Spleen (tissue), 11 donors: ENCODE measurements at regions not wholly inside any gene's neighbourhood (a gene's known extent, or its start where the extent isn't known, plus 50 kb on each side); places are given as distances from the start of the nearest gene placed in this dataset.

Source experiments
- DNase-seq: peaks from one replicate; pipeline ENCODE4 v3.0.0-alpha.2; 2020
- H3K27ac ChIP-seq, 8 donors: fragments of 200-600 bp; sonication (generic) in 7 of 8; 1 replicate in 4 of 8; 2 replicates in 4 of 8; pipeline versions ENCODE4 v1.5.0 to v1.8.0; 2016 to 2021; ENCODE audit warnings: inconsistent platforms in 4 of 8, mild to moderate bottlenecking in 4 of 8, moderate library complexity in 1 of 8
- H3K27me3 ChIP-seq, 7 donors: fragments of 200-600 bp; sonication (generic) in 6 of 7; replicated peaks in 1 of 7; 1 replicate in 4 of 7; 2 replicates in 3 of 7; pipeline versions ENCODE4 v1.5.0 to v1.8.0; 2016 to 2021; ENCODE audit warnings: inconsistent platforms in 3 of 7, mild to moderate bottlenecking in 1 of 7
- H3K36me3 ChIP-seq, 6 donors: fragments of 200-600 bp; sonication (generic) in 5 of 6; 1 replicate in 4 of 6; 2 replicates in 2 of 6; pipeline versions ENCODE4 v1.5.0 to v1.8.0; 2016 to 2021; ENCODE audit warnings: inconsistent platforms in 2 of 6
- H3K4me1 ChIP-seq, 6 donors: fragments of 200-600 bp; sonication (generic) in 5 of 6; 1 replicate in 3 of 6; 2 replicates in 3 of 6; pipeline versions ENCODE4 v1.5.0 to v1.8.0; 2016 to 2021; ENCODE audit warnings: inconsistent platforms in 3 of 6
- H3K4me3 ChIP-seq, 8 donors: fragments of 200-600 bp; sonication (generic) in 7 of 8; 1 replicate in 4 of 8; 2 replicates in 4 of 8; pipeline versions ENCODE4 v1.5.0 to v1.8.0; 2016 to 2021; ENCODE audit warnings: inconsistent platforms in 4 of 8, mild to moderate bottlenecking in 4 of 8, moderate library complexity in 2 of 8
- H3K9me3 ChIP-seq, 8 donors: fragments of 200-600 bp; sonication (generic) in 7 of 8; 1 replicate in 4 of 8; 2 replicates in 4 of 8; pipeline versions ENCODE4 v1.5.0 to v1.8.0; 2016 to 2021; ENCODE audit warnings: inconsistent platforms in 4 of 8
- POLR2A ChIP-seq, 3 donors: fragments of 450-650 bp; IDR thresholded peaks; one replicate each; pipeline ENCODE4 v1.5.1; 2017; ENCODE audit warnings: antibody characterized with exemption in 3 of 3, mild to moderate bottlenecking in 1 of 3
- POLR2AphosphoS5 ChIP-seq, 3 donors: sonication (generic); formaldehyde crosslinking; IDR thresholded peaks; one replicate each; pipeline ENCODE4 v1.5.1; 2017; ENCODE audit warnings: antibody characterized with exemption in 3 of 3
- WGBS, 5 donors: extraction: QIAGEN DNeasy Blood & Tissue Kit in 3 of 5; methylation state at CpG; one replicate each; pipeline versions ENCODE4 v1.1.5 to v1.1.7; 2013 to 2018; 5-methylcytosine and 5-hydroxymethylcytosine counted together
- intact Hi-C: fragments of 100-400 bp; cut with DNase I; formaldehyde crosslinking; loops from one replicate; pipeline ENCODE4 v1.15.0; 2023; ENCODE audit warnings: low total_unique reads
- TF ChIP-seq, protein P1 (sequence below), 11 experiments: fragments of 200-600 bp in 7 of 11; fragments of 450-650 bp in 4 of 11; sonication (generic) in 4 of 11; IDR thresholded peaks in 8 of 11; conservative IDR thresholded peaks in 3 of 11; 1 replicate in 7 of 11; 2 replicates in 4 of 11; pipeline versions ENCODE4 v1.4.0 to v1.8.0; 2016 to 2021; ENCODE audit warnings: antibody characterized with exemption in 11 of 11, inconsistent platforms in 4 of 11, mild to moderate bottlenecking in 1 of 11
- donor health status: healthy with polysubstance abuse.
- donor health status: DM: no; HTN: no; CAD: no; lungs with moderate emphysema.
- donor health status: DM: no; HTN: no; CAD: no.
- donor health status: Bipolar disorder and iron deficiency.
- donor health status: healthy.
- donor health status: DM: no; HTN: no; CAD: no.
- donor health status: DM: yes; HTN: yes; CAD: no.

DNA sequence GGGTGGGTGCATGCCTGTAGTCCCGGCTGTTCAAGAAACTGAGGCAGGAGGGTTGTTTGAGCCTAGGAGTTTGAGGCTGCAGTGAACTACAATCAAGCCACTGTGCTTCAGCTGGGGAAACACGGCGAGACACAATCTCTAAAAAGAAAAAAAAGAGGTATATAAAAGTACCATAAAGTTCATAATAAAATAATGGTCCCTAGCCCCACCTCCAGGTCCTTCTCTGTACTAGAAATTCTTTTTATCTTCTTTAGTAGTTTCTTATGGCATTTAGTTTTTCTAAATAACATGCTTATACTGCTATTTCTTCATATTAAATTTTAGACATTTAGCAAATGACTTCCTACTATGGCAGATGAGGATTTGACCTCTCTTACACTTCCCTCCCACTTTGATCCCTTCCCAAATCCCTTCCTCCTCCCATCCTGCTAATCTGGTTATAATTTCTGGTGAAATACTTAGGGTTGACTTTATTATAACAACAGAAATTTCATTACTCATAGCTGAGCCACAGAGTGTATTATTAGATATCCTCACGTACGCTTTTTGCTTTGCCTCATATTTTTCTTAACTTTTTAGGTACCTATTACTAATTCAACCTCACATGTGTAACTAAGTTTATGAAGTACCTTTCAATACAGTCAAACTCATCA, 94.7 kb downstream of the SLC41A2 start:
- no peak overlapping the region for H3K27ac ChIP-seq
- no peak for TF ChIP-seq POLR2AphosphoS5 (IDR thresholded peaks at IDR 0.05)
- TF ChIP-seq, protein P1, sequence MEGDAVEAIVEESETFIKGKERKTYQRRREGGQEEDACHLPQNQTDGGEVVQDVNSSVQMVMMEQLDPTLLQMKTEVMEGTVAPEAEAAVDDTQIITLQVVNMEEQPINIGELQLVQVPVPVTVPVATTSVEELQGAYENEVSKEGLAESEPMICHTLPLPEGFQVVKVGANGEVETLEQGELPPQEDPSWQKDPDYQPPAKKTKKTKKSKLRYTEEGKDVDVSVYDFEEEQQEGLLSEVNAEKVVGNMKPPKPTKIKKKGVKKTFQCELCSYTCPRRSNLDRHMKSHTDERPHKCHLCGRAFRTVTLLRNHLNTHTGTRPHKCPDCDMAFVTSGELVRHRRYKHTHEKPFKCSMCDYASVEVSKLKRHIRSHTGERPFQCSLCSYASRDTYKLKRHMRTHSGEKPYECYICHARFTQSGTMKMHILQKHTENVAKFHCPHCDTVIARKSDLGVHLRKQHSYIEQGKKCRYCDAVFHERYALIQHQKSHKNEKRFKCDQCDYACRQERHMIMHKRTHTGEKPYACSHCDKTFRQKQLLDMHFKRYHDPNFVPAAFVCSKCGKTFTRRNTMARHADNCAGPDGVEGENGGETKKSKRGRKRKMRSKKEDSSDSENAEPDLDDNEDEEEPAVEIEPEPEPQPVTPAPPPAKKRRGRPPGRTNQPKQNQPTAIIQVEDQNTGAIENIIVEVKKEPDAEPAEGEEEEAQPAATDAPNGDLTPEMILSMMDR (IDR thresholded peaks at IDR 0.05 in 8 of 11, conservative IDR thresholded peaks at IDR 0.05 in 3 of 11): no peak
- no peak for TF ChIP-seq POLR2A (IDR thresholded peaks at IDR 0.05)
- H3K4me3 ChIP-seq: no peak overlapping the region
- H3K27me3 ChIP-seq: no peaks in the 10 kb centered on the region
- 83 to 90% (median 88%) methylated on average over 5 of the region's 5 CpGs for WGBS, 5 donors
- H3K9me3 ChIP-seq: no peaks in the 10 kb centered on the region
- H3K36me3 ChIP-seq: no peaks in the 10 kb centered on the region
- intact Hi-C loops: no loop called here
- H3K4me1 ChIP-seq: peaks cover 0 to 17% (median 4%) of the 10 kb centered on the region in 6 donors
- no peak for DNase-seq

DNA sequence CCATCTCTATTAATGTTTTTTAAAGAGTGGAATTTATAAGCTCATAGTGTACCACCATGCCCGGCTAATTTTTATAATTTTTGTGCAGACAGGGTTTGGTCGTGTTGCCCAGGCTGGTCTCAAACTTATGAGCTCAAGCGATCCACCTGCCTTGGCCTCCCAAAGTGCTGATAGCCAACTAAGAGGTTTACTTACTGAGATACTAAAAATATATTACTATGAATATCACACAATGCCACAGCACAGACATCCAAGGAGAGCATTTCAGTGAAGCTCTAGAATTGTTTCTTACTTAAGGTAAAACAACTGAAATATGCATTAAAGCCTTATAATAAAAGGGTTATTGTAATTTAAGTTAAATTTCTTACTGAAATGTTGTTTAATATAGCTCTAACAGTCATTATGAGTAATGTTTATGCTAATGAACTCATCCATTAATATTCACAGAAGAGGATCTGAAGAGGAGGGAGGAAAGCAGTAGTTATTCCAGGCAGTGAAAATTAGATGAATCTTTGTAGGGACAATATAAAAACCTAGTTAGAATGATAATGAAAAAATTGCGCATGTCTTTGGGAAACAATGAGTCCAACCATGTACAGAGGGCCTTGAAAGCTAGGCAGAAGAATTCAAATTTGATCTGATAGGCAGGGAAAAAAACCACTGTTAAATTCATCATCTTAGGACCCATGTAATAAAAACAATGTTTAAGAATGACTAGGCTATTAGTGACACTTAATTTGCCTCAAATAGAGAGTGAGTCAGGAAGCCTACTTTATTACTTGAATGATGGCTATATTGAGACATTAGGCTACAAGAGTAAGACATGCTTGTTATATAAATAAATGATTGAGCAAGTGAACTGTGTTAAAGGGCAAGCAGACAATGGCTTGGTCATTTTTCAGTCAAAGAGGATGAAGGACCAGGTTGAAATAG, 99.2 kb downstream of the SLC41A2 start:
- no peak for TF ChIP-seq POLR2AphosphoS5 (IDR thresholded peaks at IDR 0.05)
- TF ChIP-seq, protein P1 (IDR thresholded peaks at IDR 0.05 in 8 of 11, conservative IDR thresholded peaks at IDR 0.05 in 3 of 11): no peak
- TF ChIP-seq POLR2A (IDR thresholded peaks at IDR 0.05): no peak
- Histone ChIP-seq H3K27me3 (no peaks in the 10 kb centered on the region), H3K9me3 (no peaks in the 10 kb centered on the region), H3K36me3 (no peaks in the 10 kb centered on the region), H3K27ac (no peak overlapping the region), H3K4me3 (no peak overlapping the region), H3K4me1 (no peaks in the 10 kb centered on the region)
- 94 to 99% (median 98%) methylated on average over 4 of the region's 4 CpGs for WGBS, 5 donors
- no peak for DNase-seq
- intact Hi-C loops: no loop called here

DNA sequence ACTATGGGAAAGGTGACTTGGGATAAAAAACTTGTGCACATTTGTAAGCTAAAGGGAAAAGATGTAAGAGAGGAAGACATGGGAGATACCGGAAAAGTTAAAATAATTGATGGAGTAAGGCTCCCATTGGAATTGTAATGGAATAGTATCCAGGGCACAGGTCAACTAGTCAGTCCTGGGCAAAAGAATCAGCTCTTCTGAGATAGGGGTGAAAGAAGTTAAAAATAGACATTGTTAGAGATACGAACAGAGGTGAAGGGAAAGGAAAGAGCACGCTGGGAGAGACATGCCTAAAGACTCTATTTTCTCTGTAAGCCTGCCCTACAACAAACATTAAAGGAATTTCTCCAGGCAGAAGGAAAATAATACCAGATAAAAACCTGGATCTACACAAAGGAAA, 101.6 kb downstream of the SLC41A2 start:
- WGBS, 5 donors: 86 to 90% (median 88%) methylated on average over 3 of the region's 3 CpGs
- H3K9me3 ChIP-seq: no peaks in the 10 kb centered on the region
- H3K27me3 ChIP-seq: no peaks in the 10 kb centered on the region
- H3K27ac ChIP-seq: no peak overlapping the region
- intact Hi-C loops: no loop called here
- H3K4me1 ChIP-seq: no peaks in the 10 kb centered on the region
- no peaks in the 10 kb centered on the region for H3K36me3 ChIP-seq
- no peak overlapping the region for H3K4me3 ChIP-seq
- no peak for DNase-seq
- no peak for TF ChIP-seq POLR2AphosphoS5 (IDR thresholded peaks at IDR 0.05)
- TF ChIP-seq, protein P1 (IDR thresholded peaks at IDR 0.05 in 8 of 11, conservative IDR thresholded peaks at IDR 0.05 in 3 of 11): no peak
- TF ChIP-seq POLR2A (IDR thresholded peaks at IDR 0.05): no peak

DNA sequence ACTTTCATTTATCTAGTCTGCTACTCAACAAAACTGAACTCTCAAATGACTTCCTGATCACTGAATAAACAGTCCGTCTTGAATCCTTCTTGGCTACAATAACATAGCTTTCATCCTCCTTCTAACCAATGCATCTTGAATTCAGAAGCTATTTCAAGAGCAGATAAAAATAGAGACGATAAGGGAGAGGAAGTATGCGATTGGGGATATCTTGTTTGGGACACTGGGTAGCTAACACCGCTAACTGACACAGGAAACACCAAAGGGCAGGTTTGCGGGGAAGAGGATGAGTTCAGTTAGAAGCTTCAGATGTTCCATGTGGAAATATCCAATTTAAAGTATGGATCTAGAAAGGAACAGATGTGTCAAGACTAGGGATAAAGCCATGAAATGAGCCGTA, 102.5 kb downstream of the SLC41A2 start:
- TF ChIP-seq POLR2A (IDR thresholded peaks at IDR 0.05): no peak
- TF ChIP-seq POLR2AphosphoS5 (IDR thresholded peaks at IDR 0.05): no peak
- TF ChIP-seq, protein P1 (IDR thresholded peaks at IDR 0.05 in 8 of 11, conservative IDR thresholded peaks at IDR 0.05 in 3 of 11): no peak
- no peak for DNase-seq
- no peaks in the 10 kb centered on the region for H3K36me3 ChIP-seq
- H3K4me1 ChIP-seq: no peaks in the 10 kb centered on the region
- no peak overlapping the region for H3K27ac ChIP-seq
- no peak overlapping the region for H3K4me3 ChIP-seq
- H3K9me3 ChIP-seq: no peaks in the 10 kb centered on the region
- WGBS, 5 donors: 38 to 64% (median 56%) methylated on average over 6 of the region's 6 CpGs
- intact Hi-C loops: no loop called here
- no peaks in the 10 kb centered on the region for H3K27me3 ChIP-seq
